Psoas muscle (tissue), 7 donors: ENCODE measurements at regions not wholly inside any gene's neighbourhood (a gene's known extent, or its start where the extent isn't known, plus 50 kb on each side); places are given as distances from the start of the nearest gene placed in this dataset.

Experiments
- ATAC-seq, 4 donors: fragments of 200-7000 bp; cut with Tn5 transposase; one replicate each; pipeline ENCODE4 v1.9.1; 2020; ENCODE audit warnings: moderate library complexity in 3 of 4, mild to moderate bottlenecking in 2 of 4
- DNase-seq, 2 donors: peaks; one replicate each; pipeline ENCODE4 v3.0.0-alpha.2; 2020
- H3K27ac ChIP-seq: fragments of 200-600 bp; one replicate; pipeline ENCODE4 v1.8.0; 2022
- H3K27me3 ChIP-seq, 3 donors: fragments of 200-600 bp in 1 of 3; one replicate each; pipeline versions ENCODE4 v1.6.1 to v1.8.0; 2013 to 2022; ENCODE audit warnings: low read length in 2 of 3, mild to moderate bottlenecking in 2 of 3, moderate library complexity in 1 of 3; ENCODE audit not compliant: insufficient read depth in 3 of 3
- H3K36me3 ChIP-seq, 2 donors: fragments of 200-600 bp in 1 of 2; one replicate each; pipeline versions ENCODE4 v1.6.1 to v1.8.0; 2013 to 2022; ENCODE audit warnings: low read depth in 1 of 2, mild to moderate bottlenecking in 1 of 2, moderate library complexity in 1 of 2; ENCODE audit not compliant: insufficient read depth in 1 of 2
- H3K4me1 ChIP-seq: fragments of 200-600 bp; one replicate; pipeline ENCODE4 v1.8.0; 2022
- H3K4me3 ChIP-seq: fragments of 200-600 bp; one replicate; pipeline ENCODE4 v1.8.0; 2022; ENCODE audit warnings: mild to moderate bottlenecking
- H3K9me3 ChIP-seq: fragments of 200-600 bp; one replicate; pipeline ENCODE4 v1.8.0; 2022
- CTCF ChIP-seq: fragments of 200-600 bp; IDR thresholded peaks from one replicate; pipeline ENCODE4 v1.8.0; 2022; ENCODE audit warnings: antibody characterized with exemption
- WGBS, 3 donors: extraction: QIAGEN DNeasy Blood & Tissue Kit; methylation state at CpG; one replicate each; pipeline versions ENCODE4 v1.1.6 to v1.1.7; 2013; 5-methylcytosine and 5-hydroxymethylcytosine counted together
- intact Hi-C, 2 donors: fragments of 100-400 bp; cut with DNase I; formaldehyde crosslinking; loops; one replicate each; pipeline versions ENCODE4 v1.11.0 to v1.14.2; 2022
- donor health status: healthy with polysubstance abuse.
- donor health status: DM: no; HTN: no; CAD: no; lungs with moderate emphysema.
- donor health status: Bipolar disorder and iron deficiency.
- donor health status: healthy.
- donor health status: DM: yes; HTN: yes; CAD: no.
- donor health status: DM: no; HTN: no; CAD: no.
- donor health status: DM: yes; HTN: yes; CAD: no.

GRCh38 chr3:20400686-20401085, 214.7 kb upstream of the SGO1 start:
- no peak for ATAC-seq
- intact Hi-C loops = no loop called here
- TF ChIP-seq CTCF = no peak
- no peak for DNase-seq
- WGBS, 3 donors = 58 to 79% (median 76%) methylated on average over 1 of the region's 1 CpG
- Histone ChIP-seq H3K27ac (no peak overlapping the region), H3K36me3 (no peaks in the 10 kb centered on the region), H3K4me3 (no peak overlapping the region), H3K4me1 (no peaks in the 10 kb centered on the region), H3K27me3 (no peaks in the 10 kb centered on the region), H3K9me3 (no peaks in the 10 kb centered on the region)

- no peak overlapping the region for H3K27ac ChIP-seq
- WGBS, 3 donors = 73 to 77% (median 74%) methylated on average over 2 of the region's 2 CpGs
- ATAC-seq (no peak), DNase-seq (no peak)
- H3K4me1 ChIP-seq = no peaks in the 10 kb centered on the region
- no peaks in the 10 kb centered on the region for H3K9me3 ChIP-seq
- H3K4me3 ChIP-seq = no peak overlapping the region
- TF ChIP-seq CTCF = no peak
- no peaks in the 10 kb centered on the region for H3K27me3 ChIP-seq
- H3K36me3 ChIP-seq = no peaks in the 10 kb centered on the region
- intact Hi-C loops = no loop called here
These were observed 214.3 kb upstream of the SGO1 start for GRCh38 chr3:20400281-20400680.

GRCh38 chr3:20396335-20396734, 210.3 kb upstream of the SGO1 start:
- ATAC-seq = no peak

GRCh38 chr3:20395692-20396091, 209.7 kb upstream of the SGO1 start:
- H3K9me3 ChIP-seq = no peaks in the 10 kb centered on the region
- ATAC-seq (no peak), DNase-seq (no peak)
- H3K36me3 ChIP-seq = no peaks in the 10 kb centered on the region
- no peak overlapping the region for H3K27ac ChIP-seq
- intact Hi-C loops = no loop called here
- no peak overlapping the region for H3K4me3 ChIP-seq
- WGBS, 3 donors = 77 to 81% (median 77%) methylated on average over 4 of the region's 4 CpGs
- H3K27me3 ChIP-seq = no peaks in the 10 kb centered on the region
- TF ChIP-seq CTCF = no peak
- no peaks in the 10 kb centered on the region for H3K4me1 ChIP-seq

More at GRCh38 chr3:20396335-20396734, 210.3 kb upstream of the SGO1 start:
- no peaks in the 10 kb centered on the region for H3K4me1 ChIP-seq
- H3K27me3 ChIP-seq = no peaks in the 10 kb centered on the region
- TF ChIP-seq CTCF = no peak
- WGBS, 3 donors = 67 to 75% (median 69%) methylated on average over 3 of the region's 3 CpGs
- no peak overlapping the region for H3K27ac ChIP-seq
- no peaks in the 10 kb centered on the region for H3K9me3 ChIP-seq
- intact Hi-C loops = no loop called here
- no peak for DNase-seq
- H3K4me3 ChIP-seq = no peak overlapping the region
- no peaks in the 10 kb centered on the region for H3K36me3 ChIP-seq

- Histone ChIP-seq H3K27ac (no peak overlapping the region), H3K27me3 (no peaks in the 10 kb centered on the region), H3K36me3 (no peaks in the 10 kb centered on the region), H3K9me3 (no peaks in the 10 kb centered on the region), H3K4me3 (no peak overlapping the region), H3K4me1 (no peaks in the 10 kb centered on the region)
- intact Hi-C loops = no loop called here
- TF ChIP-seq CTCF = no peak
- ATAC-seq (no peak), DNase-seq (no peak)
- 75 to 85% (median 82%) methylated on average over 4 of the region's 4 CpGs for WGBS, 3 donors
These were observed 208.2 kb upstream of the SGO1 start for GRCh38 chr3:20394243-20394642.
